GM18517 (cell line): ENCODE measurements at regions not wholly inside any gene's neighbourhood (a gene's known extent, or its start where the extent isn't known, plus 50 kb on each side); places are given as distances from the start of the nearest gene placed in this dataset.
A peak's percentile ranks its signal among the peaks of the same experiment; 100 is the strongest.
"Not testable (repeated sequence)": the region's sequence is repeated elsewhere in the genome, so short reads cannot be mapped to it uniquely, and the experiment has no call there.

ENCODE experiments used
- ATAC-seq: cut with Tn5 transposase; IDR thresholded peaks from one replicate; pipeline ENCODE4 v1.9.1; 2021; ENCODE audit warnings: mild to moderate bottlenecking, moderate library complexity; ENCODE audit not compliant: unreplicated experiment

GRCh38 chr6:81977486-81977885 is 225.0 kb upstream of the TENT5A start:
- ATAC-seq, result no peak

GRCh38 chr6:81969814-81970213 is 217.3 kb upstream of the TENT5A start:
- no peak for ATAC-seq

GRCh38 chr6:81969011-81969410 is 216.5 kb upstream of the TENT5A start:
- no peak for ATAC-seq

GRCh38 chr6:81966968-81967367 is 214.5 kb upstream of the TENT5A start:
- ATAC-seq, result no peak

GRCh38 chr6:81962198-81962597 is 209.7 kb upstream of the TENT5A start:
- ATAC-seq, result no peak

- peak; percentile 63 for ATAC-seq
These were observed 198.4 kb upstream of the TENT5A start for GRCh38 chr6:81950877-81951276.

- ATAC-seq, result no peak
These were observed 196.4 kb upstream of the TENT5A start for GRCh38 chr6:81948861-81949260.

- not testable (repeated sequence) for ATAC-seq
These were observed 195.7 kb upstream of the TENT5A start for GRCh38 chr6:81948196-81948595.

GRCh38 chr6:81944661-81945060 is 192.2 kb upstream of the TENT5A start:
- no peak for ATAC-seq

GRCh38 chr6:81942842-81943241 is 190.4 kb upstream of the TENT5A start:
- ATAC-seq, result not testable (repeated sequence)

GRCh38 chr6:81942067-81942370 is 189.5 kb upstream of the TENT5A start:
- ATAC-seq, result no peak

GRCh38 chr6:81940451-81940985 is 188.0 kb upstream of the TENT5A start:
- ATAC-seq, result no peak

- ATAC-seq, result no peak
These were observed 187.3 kb upstream of the TENT5A start for GRCh38 chr6:81939766-81940165.

GRCh38 chr6:81938991-81939732 is 186.7 kb upstream of the TENT5A start:
- no peak for ATAC-seq

GRCh38 chr6:81938014-81938856 is 185.8 kb upstream of the TENT5A start:
- ATAC-seq, result peak; percentile 92

GRCh38 chr6:81937296-81937937 is 184.9 kb upstream of the TENT5A start:
- no peak for ATAC-seq

GRCh38 chr6:81934936-81935335 is 182.5 kb upstream of the TENT5A start:
- no peak for ATAC-seq

- no peak for ATAC-seq
These were observed 181.1 kb upstream of the TENT5A start for GRCh38 chr6:81933608-81934051.

- ATAC-seq, result no peak
These were observed 180.6 kb upstream of the TENT5A start for GRCh38 chr6:81933089-81933488.

GRCh38 chr6:81932448-81932847 is 180.0 kb upstream of the TENT5A start:
- not testable (repeated sequence) for ATAC-seq

- ATAC-seq, result no peak
These were observed 177.3 kb upstream of the TENT5A start for GRCh38 chr6:81929828-81930227.
